NB4 (cell line): ENCODE measurements at regions not wholly inside any gene's neighbourhood (a gene's known extent, or its start where the extent isn't known, plus 50 kb on each side); places are given as distances from the start of the nearest gene placed in this dataset.

Source experiments
- DNase-seq: peaks from one replicate; pipeline ENCODE4 v3.0.0; 2010; ENCODE audit warnings: low read depth
- H3K4me3 ChIP-seq: one replicate; pipeline ENCODE4 v1.5.1; 2011; ENCODE audit warnings: mild to moderate bottlenecking, low read depth, low read length, moderate library complexity
- MYC ChIP-seq: IDR thresholded peaks from 2 replicates; pipeline ENCODE4 v1.6.1; 2011; ENCODE audit warnings: low read depth, low read length
- POLR2A ChIP-seq: IDR thresholded peaks from 2 replicates; pipeline ENCODE4 v1.6.1; 2011; ENCODE audit warnings: mild to moderate bottlenecking; ENCODE audit not compliant: insufficient read length; ENCODE audit errors: extremely low read depth
- TF ChIP-seq, protein P1 (sequence below): IDR thresholded peaks from 2 replicates; pipeline ENCODE4 v1.6.1; 2011; ENCODE audit warnings: low read depth, low read length
- TF ChIP-seq, protein P2 (sequence below): IDR thresholded peaks from one replicate; pipeline ENCODE4 v1.5.1; 2012; ENCODE audit warnings: low read depth, low read length

DNA sequence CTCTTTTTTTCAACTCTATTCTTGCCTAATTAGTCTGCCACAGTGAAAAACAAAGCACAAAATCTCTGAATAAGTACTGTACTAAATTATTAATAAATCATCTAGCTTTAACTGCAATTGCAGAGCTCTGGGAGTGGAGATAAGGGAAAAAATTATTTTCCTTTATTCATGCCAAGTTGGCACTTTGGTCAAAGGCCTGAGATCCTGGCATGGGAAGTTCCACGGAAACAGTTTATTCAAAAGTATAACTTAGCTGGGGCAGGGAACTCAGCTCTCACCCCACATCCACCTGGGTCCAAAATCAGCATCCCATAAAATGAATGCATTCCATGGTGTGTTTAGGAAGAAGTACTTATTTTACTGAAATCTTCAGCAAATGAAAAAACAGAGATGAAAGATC, 185.2 kb upstream of the APCDD1 start:
- H3K4me3 ChIP-seq: no peak overlapping the region
- TF ChIP-seq, protein P1, sequence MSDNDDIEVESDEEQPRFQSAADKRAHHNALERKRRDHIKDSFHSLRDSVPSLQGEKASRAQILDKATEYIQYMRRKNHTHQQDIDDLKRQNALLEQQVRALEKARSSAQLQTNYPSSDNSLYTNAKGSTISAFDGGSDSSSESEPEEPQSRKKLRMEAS: no peak
- no peak for TF ChIP-seq MYC
- TF ChIP-seq, protein P2, sequence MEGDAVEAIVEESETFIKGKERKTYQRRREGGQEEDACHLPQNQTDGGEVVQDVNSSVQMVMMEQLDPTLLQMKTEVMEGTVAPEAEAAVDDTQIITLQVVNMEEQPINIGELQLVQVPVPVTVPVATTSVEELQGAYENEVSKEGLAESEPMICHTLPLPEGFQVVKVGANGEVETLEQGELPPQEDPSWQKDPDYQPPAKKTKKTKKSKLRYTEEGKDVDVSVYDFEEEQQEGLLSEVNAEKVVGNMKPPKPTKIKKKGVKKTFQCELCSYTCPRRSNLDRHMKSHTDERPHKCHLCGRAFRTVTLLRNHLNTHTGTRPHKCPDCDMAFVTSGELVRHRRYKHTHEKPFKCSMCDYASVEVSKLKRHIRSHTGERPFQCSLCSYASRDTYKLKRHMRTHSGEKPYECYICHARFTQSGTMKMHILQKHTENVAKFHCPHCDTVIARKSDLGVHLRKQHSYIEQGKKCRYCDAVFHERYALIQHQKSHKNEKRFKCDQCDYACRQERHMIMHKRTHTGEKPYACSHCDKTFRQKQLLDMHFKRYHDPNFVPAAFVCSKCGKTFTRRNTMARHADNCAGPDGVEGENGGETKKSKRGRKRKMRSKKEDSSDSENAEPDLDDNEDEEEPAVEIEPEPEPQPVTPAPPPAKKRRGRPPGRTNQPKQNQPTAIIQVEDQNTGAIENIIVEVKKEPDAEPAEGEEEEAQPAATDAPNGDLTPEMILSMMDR: no peak
- TF ChIP-seq POLR2A: no peak
- no peak for DNase-seq

DNA sequence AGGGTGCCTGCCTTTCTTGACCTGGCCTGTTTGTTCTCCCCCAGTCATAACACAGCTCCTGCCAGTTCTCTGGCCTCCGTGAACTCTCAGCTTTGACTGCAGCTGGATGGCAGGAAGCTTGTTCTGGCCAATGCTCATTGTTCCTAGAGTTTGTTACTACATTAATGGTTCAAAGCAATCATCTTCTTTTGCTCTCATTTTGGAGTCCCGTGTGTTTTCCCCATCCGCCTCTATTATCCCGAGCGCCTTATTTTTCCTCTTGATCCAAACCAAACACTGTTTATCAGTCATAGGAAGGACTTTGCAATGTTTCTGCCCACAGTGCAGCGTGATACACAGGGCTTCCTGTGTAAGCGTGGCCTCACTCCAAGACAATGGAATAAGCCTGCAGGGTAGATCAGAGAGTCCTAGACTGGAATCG, 184.3 kb upstream of the APCDD1 start:
- no peak for DNase-seq
- H3K4me3 ChIP-seq: no peak overlapping the region
- TF ChIP-seq, protein P2: no peak
- TF ChIP-seq POLR2A (no peak), MYC (no peak)
- TF ChIP-seq, protein P1: no peak

DNA sequence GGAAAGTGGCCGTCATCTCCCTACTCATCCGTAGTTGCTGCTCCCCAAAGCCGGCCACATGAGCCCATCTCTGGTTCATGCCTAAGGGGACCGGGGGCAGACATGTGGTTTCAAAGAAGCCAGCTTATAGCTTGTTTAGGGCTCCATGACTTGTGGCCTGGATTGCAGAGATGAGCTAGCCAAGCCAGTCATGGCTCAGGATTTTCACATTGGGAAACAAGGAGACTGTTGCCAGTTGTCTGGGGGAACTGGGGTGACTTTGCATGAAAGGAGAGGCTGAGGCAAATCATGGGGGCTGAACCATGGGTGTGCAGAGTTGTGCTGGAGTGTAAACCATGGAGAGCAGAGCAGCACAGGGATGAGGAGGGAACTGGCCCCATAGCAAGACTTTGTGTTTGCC, 183.0 kb upstream of the APCDD1 start:
- no peak for DNase-seq
- TF ChIP-seq MYC (no peak), POLR2A (no peak)
- TF ChIP-seq, protein P1: no peak
- no peak overlapping the region for H3K4me3 ChIP-seq

DNA sequence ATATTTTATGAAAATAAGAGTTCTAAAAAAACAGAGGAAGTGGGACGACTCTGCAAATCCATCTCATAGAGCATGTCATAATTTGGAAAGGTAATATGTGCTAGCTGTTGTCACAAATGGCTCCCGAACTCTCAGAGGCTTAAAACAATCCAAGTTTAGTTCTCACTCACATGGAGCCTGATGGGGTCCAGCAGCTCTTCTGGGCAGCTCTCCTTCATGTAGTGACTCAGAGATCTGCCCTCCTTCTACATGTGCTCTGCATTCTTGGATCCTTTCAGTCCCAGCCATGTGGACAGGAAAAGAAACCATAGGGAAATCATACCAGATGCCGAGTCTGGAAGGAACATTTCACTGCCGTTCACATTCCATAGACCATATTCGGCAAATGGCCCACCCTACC, 180.1 kb upstream of the APCDD1 start:
- DNase-seq: no peak
- TF ChIP-seq, protein P1: no peak
- TF ChIP-seq POLR2A: no peak
- TF ChIP-seq MYC: no peak
- TF ChIP-seq, protein P2: no peak
- H3K4me3 ChIP-seq: no peak overlapping the region

DNA sequence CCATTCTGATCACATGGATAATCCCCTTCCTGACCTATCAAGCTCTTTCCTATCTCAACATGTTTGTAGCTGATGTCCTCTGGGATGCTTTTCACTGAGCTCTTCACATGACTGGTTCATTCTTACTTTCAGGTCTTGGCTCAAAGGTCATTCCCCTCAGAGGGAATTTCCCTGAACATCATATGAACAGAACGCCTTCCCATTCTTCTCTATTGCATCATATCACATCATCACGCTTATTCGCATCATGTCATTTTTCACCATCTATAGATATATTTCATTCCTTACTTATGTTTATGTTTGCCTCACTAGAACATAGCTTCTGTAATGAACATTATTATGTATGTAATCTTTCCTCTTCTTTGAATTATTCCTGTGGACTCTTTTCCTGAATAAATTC, 178.9 kb upstream of the APCDD1 start:
- no peak overlapping the region for H3K4me3 ChIP-seq
- TF ChIP-seq, protein P1: no peak
- TF ChIP-seq MYC: no peak
- TF ChIP-seq POLR2A: no peak
- TF ChIP-seq, protein P2: no peak
- DNase-seq: no peak

DNA sequence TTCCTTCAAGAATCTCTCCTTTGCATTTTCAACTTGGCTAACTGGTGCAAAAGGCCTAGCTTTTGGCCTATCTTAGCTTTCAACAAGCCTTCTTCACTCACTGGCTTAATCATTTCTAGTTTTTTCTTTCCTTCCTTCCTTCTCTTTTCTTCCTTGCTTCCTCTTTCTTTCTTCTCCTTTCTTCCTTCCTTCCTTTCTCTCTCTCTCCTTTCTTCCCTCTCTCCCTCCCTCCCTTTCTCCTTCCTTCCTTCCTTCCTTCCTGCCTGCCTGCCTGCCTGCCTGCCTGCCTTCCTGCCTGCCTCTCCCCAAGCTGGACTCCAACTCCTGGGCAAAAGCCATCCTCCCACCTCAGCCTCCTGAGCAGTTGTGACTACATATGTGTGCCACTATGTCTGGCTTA, 176.2 kb upstream of the APCDD1 start:
- H3K4me3 ChIP-seq: no peak overlapping the region
- TF ChIP-seq, protein P1: no peak
- TF ChIP-seq MYC (no peak), POLR2A (no peak)
- TF ChIP-seq, protein P2: no peak
- DNase-seq: no peak
